Sciatic nerve (tissue), 2 donors: ENCODE measurements at regions not wholly inside any gene's neighbourhood (a gene's known extent, or its start where the extent isn't known, plus 50 kb on each side); places are given as distances from the start of the nearest gene placed in this dataset.

ENCODE experiments used
- ATAC-seq: fragments of 200-7000 bp; cut with Tn5 transposase; one replicate; pipeline ENCODE4 v1.9.1; 2020; ENCODE audit warnings: mild to moderate bottlenecking, moderate library complexity
- DNase-seq: peaks from one replicate; pipeline ENCODE4 v3.0.0-alpha.2; 2020; ENCODE audit warnings: low spot score
- intact Hi-C: fragments of 100-400 bp; cut with DNase I; formaldehyde crosslinking; loops from one replicate; pipeline ENCODE4 v1.14.2; 2022
- donor health status: DM: no; HTN: no; CAD: no.
- donor health status: DM: no; HTN: no; CAD: no.

- ATAC-seq (no peak), DNase-seq (no peak)
- intact Hi-C loops: no loop called here
Measured at GRCh38 chr17:63116967-63117830, 151.2 kb downstream of the TANC2 start.

- intact Hi-C loops: no loop called here
- ATAC-seq (no peak), DNase-seq (no peak)
Measured at GRCh38 chr17:63120406-63120805, 154.4 kb downstream of the TANC2 start.

- ATAC-seq (no peak), DNase-seq (no peak)
- intact Hi-C loops: no loop called here
Measured at GRCh38 chr17:63124536-63124935, 158.5 kb downstream of the TANC2 start.

- ATAC-seq: no peak
- no peak for DNase-seq
- intact Hi-C loops: no loop called here
Measured at GRCh38 chr17:63124958-63125357, 158.9 kb downstream of the TANC2 start.

GRCh38 chr17:63125987-63126386 lies 160.0 kb downstream of the TANC2 start:
- intact Hi-C loops: no loop called here
- no peak for ATAC-seq
- DNase-seq: no peak

GRCh38 chr17:63126607-63127006 lies 160.6 kb downstream of the TANC2 start:
- DNase-seq: no peak
- intact Hi-C loops: no loop called here
- ATAC-seq: no peak

- DNase-seq (no peak), ATAC-seq (no peak)
- intact Hi-C loops: no loop called here
Measured at GRCh38 chr17:63132459-63132911, 166.4 kb downstream of the TANC2 start.

GRCh38 chr17:63133491-63133890 lies 167.5 kb downstream of the TANC2 start:
- intact Hi-C loops: no loop called here
- DNase-seq (no peak), ATAC-seq (no peak)

GRCh38 chr17:63134867-63135266 lies 168.8 kb downstream of the TANC2 start:
- intact Hi-C loops: no loop called here
- no peak for DNase-seq
- ATAC-seq: no peak

- intact Hi-C loops: no loop called here
Measured at GRCh38 chr17:63136369-63137012, 170.5 kb downstream of the TANC2 start.

GRCh38 chr17:63137163-63137562 lies 171.1 kb downstream of the TANC2 start:
- no peak for DNase-seq
- intact Hi-C loops: no loop called here
- ATAC-seq: no peak

More at GRCh38 chr17:63136369-63137012, 170.5 kb downstream of the TANC2 start:
- ATAC-seq (no peak), DNase-seq (no peak)

GRCh38 chr17:63138713-63139112 lies 172.7 kb downstream of the TANC2 start:
- no peak for ATAC-seq

GRCh38 chr17:63139356-63139755 lies 173.3 kb downstream of the TANC2 start:
- intact Hi-C loops: no loop called here
- DNase-seq (no peak), ATAC-seq (no peak)

More at GRCh38 chr17:63138713-63139112, 172.7 kb downstream of the TANC2 start:
- intact Hi-C loops: no loop called here
- no peak for DNase-seq

GRCh38 chr17:63140255-63140654 lies 174.2 kb downstream of the TANC2 start:
- DNase-seq (no peak), ATAC-seq (peak; percentile 45)
- intact Hi-C loops: no loop called here

- DNase-seq (no peak), ATAC-seq (no peak)
- intact Hi-C loops: no loop called here
Measured at GRCh38 chr17:63142836-63143235, 176.8 kb downstream of the TANC2 start.

- no peak for ATAC-seq
- DNase-seq: no peak
- intact Hi-C loops: no loop called here
Measured at GRCh38 chr17:63150490-63150889, 184.5 kb downstream of the TANC2 start.

- intact Hi-C loops: no loop called here
- ATAC-seq (peak; percentile 71), DNase-seq (no peak)
Measured at GRCh38 chr17:63150994-63151464, 185.0 kb downstream of the TANC2 start.

- DNase-seq: no peak
- ATAC-seq: no peak
- intact Hi-C loops: no loop called here
Measured at GRCh38 chr17:63151941-63152523, 186.0 kb downstream of the TANC2 start.

- ATAC-seq (peak; percentile 51), DNase-seq (no peak)
- intact Hi-C loops: no loop called here
Measured at GRCh38 chr17:63153488-63153887, 187.5 kb downstream of the TANC2 start.
